ENCODE measurements at regions not wholly inside any gene's neighbourhood (a gene's known extent, or its start where the extent isn't known, plus 50 kb on each side); places are given as distances from the start of the nearest gene placed in this dataset.

- Mint-ChIP-seq H3K4me1 (no peaks in the 10 kb centered on the region), H3K36me3 (no peaks in the 10 kb centered on the region)
- CTCF ChIA-PET: no interaction called here
These were observed 94.1 kb upstream of the BMP2K start for GRCh38 chr4:78682070-78682469.

GRCh38 chr4:78683352-78683751 is 92.8 kb upstream of the BMP2K start:
- H3K9me3 Mint-ChIP-seq (ENCODE audit: low read depth): no peaks in the 10 kb centered on the region
- CTCF ChIA-PET: no interaction called here
- ATAC-seq: no peak

More at GRCh38 chr4:78682070-78682469, 94.1 kb upstream of the BMP2K start:
- H3K27me3 Mint-ChIP-seq: peaks cover 25% of the 10 kb centered on the region
- no peak overlapping the region for H3K4me3 Mint-ChIP-seq
- no peak for DNase-seq
- no peak overlapping the region for H3K27ac Mint-ChIP-seq
- no peaks in the 10 kb centered on the region for H3K9me3 Mint-ChIP-seq (ENCODE audit: low read depth)
- ATAC-seq: no peak

GRCh38 chr4:78684325-78685079 is 91.6 kb upstream of the BMP2K start:
- DNase-seq (no peak), ATAC-seq (no peak)
- no peaks in the 10 kb centered on the region for H3K9me3 Mint-ChIP-seq (ENCODE audit: low read depth)
- no peaks in the 10 kb centered on the region for H3K4me1 Mint-ChIP-seq
- H3K36me3 Mint-ChIP-seq: no peaks in the 10 kb centered on the region
- H3K27ac Mint-ChIP-seq: no peak overlapping the region
- H3K27me3 Mint-ChIP-seq: peaks cover 28% of the 10 kb centered on the region
- CTCF ChIA-PET: no interaction called here
- H3K4me3 Mint-ChIP-seq: no peak overlapping the region

More at GRCh38 chr4:78683352-78683751, 92.8 kb upstream of the BMP2K start:
- Mint-ChIP-seq H3K4me3 (no peak overlapping the region), H3K27ac (no peak overlapping the region), H3K4me1 (no peaks in the 10 kb centered on the region), H3K27me3 (peaks cover 20% of the 10 kb centered on the region), H3K36me3 (no peaks in the 10 kb centered on the region)
- DNase-seq: no peak

DNA sequence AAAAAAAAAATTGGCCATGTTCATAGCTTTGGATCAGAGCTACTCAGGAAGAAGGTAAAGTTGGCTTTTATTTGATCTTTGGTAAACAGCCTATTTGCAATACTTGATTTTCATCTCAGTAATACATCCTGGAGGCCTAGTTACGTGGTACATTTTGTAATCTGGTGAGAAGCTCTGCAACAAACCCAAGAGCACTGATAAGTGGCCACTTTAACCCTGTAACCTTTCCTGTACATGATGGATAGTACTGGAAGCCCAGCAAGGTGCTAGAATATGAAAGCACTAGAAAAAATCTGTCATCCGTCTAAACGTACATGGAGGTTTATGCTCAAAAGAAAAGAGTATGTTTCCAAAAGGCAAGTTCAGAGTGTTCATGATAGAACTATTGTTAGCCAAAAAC is 88.3 kb upstream of the BMP2K start:
- H3K4me3 Mint-ChIP-seq: no peak overlapping the region
- no peaks in the 10 kb centered on the region for H3K36me3 Mint-ChIP-seq
- CTCF ChIA-PET: no interaction called here
- H3K27me3 Mint-ChIP-seq: peaks cover 29% of the 10 kb centered on the region
- no peak overlapping the region for H3K27ac Mint-ChIP-seq
- ATAC-seq (no peak), DNase-seq (no peak)
- no peaks in the 10 kb centered on the region for H3K9me3 Mint-ChIP-seq (ENCODE audit: low read depth)
- H3K4me1 Mint-ChIP-seq: peaks cover 1% of the 10 kb centered on the region

DNA sequence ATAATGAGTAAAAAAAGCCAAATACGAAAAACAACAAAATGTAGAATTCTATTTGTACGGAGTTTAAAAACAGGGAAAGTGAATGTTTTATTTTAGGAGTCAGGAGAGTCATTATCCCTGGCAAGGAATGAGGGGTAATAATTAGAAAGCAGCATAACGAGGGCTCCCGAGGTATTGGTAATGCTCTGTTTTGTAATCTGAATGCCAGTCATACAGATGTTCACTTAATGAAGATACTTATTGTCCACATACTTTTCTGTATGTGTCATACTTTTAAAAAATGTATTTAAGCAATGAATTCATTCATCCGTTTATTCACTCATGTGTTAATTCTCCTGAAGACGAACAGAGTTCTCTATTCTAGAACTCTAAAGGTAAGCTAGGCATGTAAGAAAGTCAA is 87.8 kb upstream of the BMP2K start:
- Mint-ChIP-seq H3K27me3 (peaks cover 29% of the 10 kb centered on the region), H3K4me1 (peaks cover 1% of the 10 kb centered on the region), H3K9me3 (ENCODE audit: low read depth) (no peaks in the 10 kb centered on the region), H3K36me3 (no peaks in the 10 kb centered on the region), H3K27ac (no peak overlapping the region), H3K4me3 (no peak overlapping the region)
- no peak for ATAC-seq
- DNase-seq: no peak
- CTCF ChIA-PET: interaction anchor here (1.3 kb wide), 1 partner anchor 12 kb away, joined by 3 read pairs; no protein-coding TSS in a partner anchor

- H3K27me3 Mint-ChIP-seq: peaks cover 25% of the 10 kb centered on the region
- no peaks in the 10 kb centered on the region for H3K36me3 Mint-ChIP-seq
- no peak overlapping the region for H3K27ac Mint-ChIP-seq
- no peaks in the 10 kb centered on the region for H3K9me3 Mint-ChIP-seq (ENCODE audit: low read depth)
- no peak overlapping the region for H3K4me3 Mint-ChIP-seq
- CTCF ChIA-PET: interaction anchor here (0.6 to 1.3 kb wide), 2 partner anchors 11 to 53 kb away, joined by 3 read pairs; no protein-coding TSS in a partner anchor
- peaks cover 1% of the 10 kb centered on the region for H3K4me1 Mint-ChIP-seq
- DNase-seq (no peak), ATAC-seq (no peak)
These were observed 86.9 kb upstream of the BMP2K start for GRCh38 chr4:78689261-78689660.

DNA sequence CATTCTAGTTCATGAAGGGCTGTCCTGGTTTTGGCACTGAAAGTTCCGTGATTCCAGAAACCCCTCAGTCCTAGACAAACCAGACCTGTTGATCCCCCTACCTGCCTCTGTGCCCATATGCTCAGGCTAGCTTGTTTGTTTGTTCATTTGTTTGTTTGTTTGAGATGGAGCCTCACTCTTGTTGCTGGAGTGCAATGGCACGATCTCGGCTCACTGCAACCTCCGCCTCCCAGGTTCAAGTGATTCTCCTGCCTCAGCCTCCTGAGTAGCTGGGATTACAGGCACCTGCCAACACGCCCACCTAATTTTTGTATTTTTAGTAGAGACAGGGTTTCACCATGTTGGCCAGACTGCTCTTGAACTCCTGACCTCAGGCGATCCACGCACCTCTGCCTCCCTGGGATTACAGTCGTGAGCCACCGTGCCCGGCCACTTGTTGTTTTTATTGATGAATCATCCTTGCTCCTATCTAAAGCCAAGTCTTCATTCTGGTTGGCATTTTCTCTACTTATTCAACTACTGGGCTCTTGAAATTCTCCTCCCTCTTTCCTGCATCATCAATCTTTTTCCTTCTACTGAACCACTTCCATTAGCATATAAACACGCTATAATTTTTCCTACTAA is 86.3 kb upstream of the BMP2K start:
- H3K4me1 Mint-ChIP-seq: peaks cover 1% of the 10 kb centered on the region
- no peaks in the 10 kb centered on the region for H3K9me3 Mint-ChIP-seq (ENCODE audit: low read depth)
- CTCF ChIA-PET: interaction anchor here (0.6 to 1.3 kb wide), 2 partner anchors 10 to 53 kb away, joined by 3 read pairs; no protein-coding TSS in a partner anchor
- ATAC-seq (no peak), DNase-seq (no peak)
- H3K27ac Mint-ChIP-seq: no peak overlapping the region
- H3K36me3 Mint-ChIP-seq: no peaks in the 10 kb centered on the region
- H3K27me3 Mint-ChIP-seq: peaks cover 21% of the 10 kb centered on the region
- H3K4me3 Mint-ChIP-seq: no peak overlapping the region

GRCh38 chr4:78691334-78691754 is 84.8 kb upstream of the BMP2K start:
- H3K4me1 Mint-ChIP-seq: peaks cover 1% of the 10 kb centered on the region
- H3K9me3 Mint-ChIP-seq (ENCODE audit: low read depth): no peaks in the 10 kb centered on the region
- no peaks in the 10 kb centered on the region for H3K36me3 Mint-ChIP-seq
- no peak overlapping the region for H3K4me3 Mint-ChIP-seq
- no peak for ATAC-seq
- H3K27ac Mint-ChIP-seq: no peak overlapping the region
- peaks cover 21% of the 10 kb centered on the region for H3K27me3 Mint-ChIP-seq
- no peak for DNase-seq
- CTCF ChIA-PET: no interaction called here

DNA sequence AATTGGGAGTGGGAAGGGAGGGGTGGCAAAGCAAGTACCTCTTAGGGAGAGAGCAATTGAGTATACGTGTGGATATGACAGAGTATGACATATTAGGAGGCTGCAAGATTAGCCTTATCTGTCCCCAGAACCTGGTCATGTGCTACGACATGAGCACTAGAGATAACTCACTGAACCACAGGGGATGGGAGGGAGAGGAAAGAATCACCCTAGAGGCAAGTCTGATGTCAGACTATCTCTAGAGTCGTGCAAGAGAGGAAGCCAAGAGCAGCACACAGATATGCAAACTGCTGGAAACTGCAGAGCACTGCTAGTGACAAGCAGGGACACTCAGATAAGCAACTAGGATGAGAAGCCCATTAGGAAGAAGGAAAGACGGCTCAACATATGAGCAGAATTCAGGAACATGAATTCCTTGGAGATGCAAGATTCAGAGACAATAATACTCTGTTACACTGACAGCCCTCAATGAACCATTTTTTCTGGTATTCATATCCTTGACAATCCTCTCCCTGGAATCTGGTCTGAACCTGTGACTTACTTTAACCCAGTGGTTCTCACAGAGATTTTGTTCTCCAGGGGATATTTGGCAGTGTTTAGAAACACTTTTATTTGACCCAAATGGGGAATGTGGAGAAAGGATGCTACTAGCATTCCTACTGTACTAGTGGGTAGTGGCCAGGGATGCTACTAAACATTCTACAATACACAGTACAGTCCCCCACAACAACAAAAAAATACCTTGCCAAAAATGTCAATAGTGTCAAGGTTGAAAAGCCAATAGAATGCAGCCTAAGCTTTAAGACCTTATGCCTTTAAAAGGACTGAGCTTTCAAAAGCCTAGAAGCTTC is 84.0 kb upstream of the BMP2K start:
- DNase-seq (no peak), ATAC-seq (peak; percentile 42)
- Mint-ChIP-seq H3K4me3 (no peak overlapping the region), H3K36me3 (no peaks in the 10 kb centered on the region), H3K4me1 (peaks cover 1% of the 10 kb centered on the region), H3K27me3 (peaks cover 23% of the 10 kb centered on the region), H3K9me3 (ENCODE audit: low read depth) (no peaks in the 10 kb centered on the region), H3K27ac (no peak overlapping the region)
- CTCF ChIA-PET: no interaction called here

DNA sequence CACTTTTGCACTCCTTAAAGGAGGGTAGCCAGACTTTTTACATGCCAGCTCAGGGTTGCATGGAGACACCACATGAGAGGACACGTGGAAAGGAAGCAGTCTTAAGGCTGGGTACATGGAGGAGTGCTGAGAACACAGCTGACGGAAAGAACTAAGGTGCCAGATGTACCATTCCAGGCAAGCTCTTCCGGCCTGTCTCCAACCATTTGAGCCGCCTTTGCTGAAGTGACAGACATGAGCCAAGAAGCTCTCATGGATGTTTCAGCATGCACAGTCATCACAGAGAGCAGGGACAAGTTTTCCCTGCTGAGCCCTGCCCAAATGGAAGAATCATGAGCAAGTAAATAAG is 83.4 kb upstream of the BMP2K start:
- Mint-ChIP-seq H3K36me3 (no peaks in the 10 kb centered on the region), H3K4me3 (no peak overlapping the region), H3K27me3 (peaks cover 21% of the 10 kb centered on the region), H3K27ac (no peak overlapping the region), H3K9me3 (ENCODE audit: low read depth) (no peaks in the 10 kb centered on the region), H3K4me1 (peaks cover 1% of the 10 kb centered on the region)
- CTCF ChIA-PET: no interaction called here
- no peak for ATAC-seq
- DNase-seq: no peak

DNA sequence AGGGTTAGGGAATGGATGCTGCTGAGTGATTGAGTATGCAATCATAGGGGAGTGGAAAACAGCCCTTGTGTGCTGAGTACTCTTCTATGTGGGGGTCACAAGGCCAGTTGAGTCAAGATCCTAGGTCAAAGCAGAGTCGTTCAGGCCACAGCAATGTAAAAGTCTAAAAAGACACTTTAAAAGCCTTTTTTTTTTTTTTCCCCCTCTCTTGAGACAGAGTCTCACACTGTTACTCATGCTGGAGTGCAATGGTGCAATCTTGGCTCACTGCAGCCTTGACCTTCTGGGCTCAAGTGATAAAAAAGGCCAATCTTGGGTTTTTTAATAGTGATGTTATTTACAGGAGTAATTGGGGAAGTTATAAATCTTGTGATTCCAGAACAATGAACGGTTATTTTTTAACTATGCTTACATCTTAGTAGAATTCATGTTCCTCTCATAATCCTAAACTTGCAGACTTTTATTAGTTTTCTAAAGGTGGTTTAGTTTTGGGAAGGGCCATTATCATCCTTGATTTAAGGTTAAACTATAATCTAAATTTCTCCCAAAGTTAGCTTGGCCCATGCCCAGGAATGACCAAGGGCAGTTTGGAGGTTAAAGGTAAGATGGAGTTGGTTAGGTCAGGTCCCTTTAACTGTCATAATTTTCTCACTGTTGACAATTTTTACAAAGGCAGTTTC is 82.2 kb upstream of the BMP2K start:
- ATAC-seq (no peak), DNase-seq (no peak)
- CTCF ChIA-PET: no interaction called here
- Mint-ChIP-seq H3K4me1 (peaks cover 1% of the 10 kb centered on the region), H3K36me3 (no peaks in the 10 kb centered on the region), H3K27ac (no peak overlapping the region), H3K4me3 (no peak overlapping the region), H3K9me3 (ENCODE audit: low read depth) (no peaks in the 10 kb centered on the region), H3K27me3 (peaks cover 19% of the 10 kb centered on the region)

DNA sequence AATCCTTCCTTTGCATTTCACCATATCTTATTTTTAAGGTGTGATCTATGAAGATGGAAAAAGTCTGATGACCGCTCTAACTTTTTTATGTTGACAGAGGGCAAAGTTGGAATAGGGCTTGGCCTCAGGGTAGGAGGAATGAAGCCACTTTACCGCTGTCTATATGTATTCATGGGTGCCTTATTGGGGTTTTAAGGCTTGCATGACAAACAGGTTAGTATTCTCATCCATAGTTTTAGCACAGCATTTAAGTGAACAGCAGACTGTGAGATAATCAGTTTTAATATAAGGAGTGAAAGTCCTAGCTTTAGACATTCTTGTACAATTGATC is 81.7 kb upstream of the BMP2K start:
- no peak overlapping the region for H3K4me3 Mint-ChIP-seq
- peaks cover 14% of the 10 kb centered on the region for H3K27me3 Mint-ChIP-seq
- H3K27ac Mint-ChIP-seq: no peak overlapping the region
- H3K4me1 Mint-ChIP-seq: peaks cover 1% of the 10 kb centered on the region
- no peak for ATAC-seq
- H3K36me3 Mint-ChIP-seq: no peaks in the 10 kb centered on the region
- no peaks in the 10 kb centered on the region for H3K9me3 Mint-ChIP-seq (ENCODE audit: low read depth)
- no peak for DNase-seq
- CTCF ChIA-PET: no interaction called here

DNA sequence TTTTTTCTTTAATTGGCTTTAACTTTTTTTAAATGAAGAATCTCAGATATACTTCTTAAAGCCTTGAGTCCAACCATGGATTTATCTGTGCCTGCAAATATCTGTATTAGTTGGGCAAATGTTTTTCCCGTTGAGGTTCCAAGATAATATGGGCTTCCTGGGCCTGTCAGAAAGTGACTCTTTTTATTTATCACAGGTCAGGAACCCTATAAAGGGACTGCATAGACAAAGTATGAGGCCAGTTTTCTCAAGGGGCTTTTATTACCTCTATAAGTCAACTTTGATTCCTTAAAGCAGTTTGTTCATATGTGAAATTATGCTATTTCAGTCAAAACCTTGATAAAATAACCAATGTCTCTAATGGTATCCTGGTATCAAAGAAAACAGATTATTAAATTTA is 80.2 kb upstream of the BMP2K start:
- no peaks in the 10 kb centered on the region for H3K9me3 Mint-ChIP-seq (ENCODE audit: low read depth)
- DNase-seq (no peak), ATAC-seq (no peak)
- peaks cover 8% of the 10 kb centered on the region for H3K27me3 Mint-ChIP-seq
- CTCF ChIA-PET: interaction anchor here (0.7 kb wide), 1 partner anchor 720 kb away, joined by 3 read pairs; no protein-coding TSS in a partner anchor
- H3K4me3 Mint-ChIP-seq: no peak overlapping the region
- H3K27ac Mint-ChIP-seq: no peak overlapping the region
- H3K36me3 Mint-ChIP-seq: no peaks in the 10 kb centered on the region
- H3K4me1 Mint-ChIP-seq: peaks cover 1% of the 10 kb centered on the region

All from activated CD8-positive, alpha-beta memory T cell treated with anti-CD3 and anti-CD28 coated beads, Interleukin-2, amount 10 ng/mL, durations not matched to agents 7 days and 5 days (primary cell).